ENCODE measurements at regions not wholly inside any gene's neighbourhood (a gene's known extent, or its start where the extent isn't known, plus 50 kb on each side); places are given as distances from the start of the nearest gene placed in this dataset.

DNA sequence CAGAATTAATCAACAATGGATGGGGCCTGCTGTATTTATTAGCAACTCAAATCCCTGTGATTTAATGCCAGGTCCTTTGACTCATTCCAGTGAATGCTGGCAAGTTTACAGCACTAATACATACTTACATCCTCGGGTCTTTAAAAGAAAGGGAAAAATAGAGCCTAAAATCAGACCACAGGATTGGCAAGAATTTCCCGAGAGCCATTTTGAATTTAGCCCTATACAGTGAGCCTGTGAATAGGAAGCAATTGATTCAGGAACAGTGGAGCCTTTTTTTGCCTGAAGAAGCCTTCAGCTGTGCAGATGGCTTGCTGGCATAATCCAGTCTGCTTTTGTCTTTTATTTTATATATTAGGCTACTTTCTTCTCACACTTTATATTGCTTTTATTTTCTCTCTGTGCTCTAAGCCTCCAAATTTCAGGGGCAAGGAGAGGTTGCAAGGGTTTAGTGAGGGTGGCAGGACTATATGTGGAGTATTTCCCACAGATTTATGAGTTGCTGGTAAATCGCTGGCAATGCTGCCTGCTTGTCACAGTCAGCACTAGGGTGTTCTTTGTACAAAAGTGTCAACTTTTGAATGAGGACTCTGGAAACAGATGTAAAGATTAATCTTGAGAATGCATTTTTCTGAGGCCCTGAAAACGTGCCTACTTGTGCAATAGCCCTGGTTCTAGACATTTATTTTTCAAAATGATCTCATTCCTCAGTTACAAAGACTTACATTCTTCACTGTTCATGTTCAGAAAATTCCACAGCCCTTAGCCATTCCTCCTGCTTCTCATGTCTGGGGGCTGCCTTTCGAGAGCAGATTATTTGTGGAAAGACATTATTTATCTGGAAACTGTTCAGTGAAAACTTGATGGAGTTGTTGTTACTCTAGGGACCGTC, 303.5 kb downstream of the SPRY1 start:
- peaks cover 9% of the 10 kb centered on the region for H3K27me3 Mint-ChIP-seq (ENCODE audit: low read depth)
- intact Hi-C loops (cut with micrococcal nuclease): no loop called here
- H3K4me3 Mint-ChIP-seq (ENCODE audit: low read depth): no peak overlapping the region
- no peaks in the 10 kb centered on the region for H3K4me1 Mint-ChIP-seq (ENCODE audit: low read depth)
- no peak overlapping the region for H3K27ac Mint-ChIP-seq
- H3K9me3 Mint-ChIP-seq: no peaks in the 10 kb centered on the region
- H3K36me3 Mint-ChIP-seq (ENCODE audit: low read depth): no peaks in the 10 kb centered on the region
- DNase-seq (ENCODE audit: low spot score): no peak

GRCh38 chr4:123701131-123701575, 304.6 kb downstream of the SPRY1 start:
- no peaks in the 10 kb centered on the region for H3K36me3 Mint-ChIP-seq (ENCODE audit: low read depth)
- peaks cover 6% of the 10 kb centered on the region for H3K27me3 Mint-ChIP-seq (ENCODE audit: low read depth)
- H3K9me3 Mint-ChIP-seq: no peaks in the 10 kb centered on the region
- DNase-seq (ENCODE audit: low spot score): no peak
- no peak overlapping the region for H3K4me3 Mint-ChIP-seq (ENCODE audit: low read depth)
- H3K27ac Mint-ChIP-seq: no peak overlapping the region
- intact Hi-C loops (cut with micrococcal nuclease): no loop called here
- no peaks in the 10 kb centered on the region for H3K4me1 Mint-ChIP-seq (ENCODE audit: low read depth)

DNA sequence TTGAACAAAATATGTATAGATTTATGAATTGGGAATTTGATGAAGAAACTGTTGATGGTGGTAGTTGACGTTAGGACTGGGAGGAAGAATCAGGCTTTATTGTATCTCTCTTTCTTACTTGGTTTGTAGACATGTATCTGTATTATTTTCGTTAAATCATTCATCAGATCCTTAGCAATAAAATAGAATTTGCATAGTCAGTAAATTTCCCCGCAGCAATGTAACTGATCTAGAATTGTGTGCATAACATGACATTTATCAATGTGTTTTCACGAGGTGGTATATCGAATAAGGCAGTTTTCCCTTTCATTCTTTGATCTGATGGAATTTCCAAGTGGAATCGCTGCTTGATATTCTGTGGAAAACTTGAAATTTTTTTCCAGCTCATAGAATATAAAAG, 308.8 kb downstream of the SPRY1 start:
- H3K4me3 Mint-ChIP-seq (ENCODE audit: low read depth): no peak overlapping the region

DNA sequence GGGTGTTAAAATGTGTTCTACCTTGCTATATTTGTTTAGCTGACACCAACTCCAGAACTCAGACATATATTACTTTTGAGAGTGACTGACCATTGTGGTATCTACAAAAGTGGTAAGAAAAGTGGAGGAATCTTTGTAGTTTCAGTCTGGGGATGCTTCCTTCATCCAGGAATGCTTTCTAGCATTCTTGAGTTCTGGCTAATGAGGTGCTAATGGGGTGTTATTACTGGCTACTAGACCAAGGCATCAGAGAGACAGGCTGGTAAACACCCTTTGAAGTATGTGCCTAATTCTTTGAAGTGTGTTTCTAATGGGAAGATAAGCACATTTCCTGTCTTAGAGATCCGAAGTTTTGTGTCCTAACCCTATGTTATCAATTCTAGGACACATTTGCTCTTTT, 310.4 kb downstream of the SPRY1 start:
- DNase-seq (ENCODE audit: low spot score): no peak
- no peaks in the 10 kb centered on the region for H3K36me3 Mint-ChIP-seq (ENCODE audit: low read depth)
- no peaks in the 10 kb centered on the region for H3K27me3 Mint-ChIP-seq (ENCODE audit: low read depth)
- H3K27ac Mint-ChIP-seq: no peak overlapping the region
- H3K4me3 Mint-ChIP-seq (ENCODE audit: low read depth): no peak overlapping the region
- intact Hi-C loops (cut with micrococcal nuclease): no loop called here
- no peaks in the 10 kb centered on the region for H3K4me1 Mint-ChIP-seq (ENCODE audit: low read depth)
- H3K9me3 Mint-ChIP-seq: no peaks in the 10 kb centered on the region

More for the DNA sequence above, 308.8 kb downstream of the SPRY1 start:
- intact Hi-C loops (cut with micrococcal nuclease): no loop called here
- Mint-ChIP-seq H3K27ac (no peak overlapping the region), H3K9me3 (no peaks in the 10 kb centered on the region), H3K4me1 (ENCODE audit: low read depth) (no peaks in the 10 kb centered on the region), H3K27me3 (ENCODE audit: low read depth) (peaks cover 3% of the 10 kb centered on the region), H3K36me3 (ENCODE audit: low read depth) (no peaks in the 10 kb centered on the region)
- no peak for DNase-seq (ENCODE audit: low spot score)

DNA sequence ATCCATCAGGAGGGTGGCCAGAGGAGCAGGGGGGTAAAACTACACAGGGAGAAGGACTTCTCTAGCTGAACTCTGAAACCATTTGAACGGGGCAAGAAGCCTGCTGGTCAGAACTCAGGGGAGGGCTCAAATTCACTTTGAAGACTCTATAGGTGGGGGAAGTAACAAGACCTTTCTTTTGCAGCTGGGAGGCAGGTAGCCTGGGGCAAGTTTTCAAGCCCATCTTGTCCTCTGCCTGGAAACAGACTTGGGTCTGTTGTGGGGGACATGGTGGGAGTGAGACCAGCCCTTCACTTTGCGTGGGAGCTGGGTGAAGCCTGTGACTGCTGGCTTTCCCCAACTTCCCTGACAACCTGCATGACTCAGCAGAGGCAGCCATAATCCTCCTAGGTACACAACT, 312.3 kb downstream of the SPRY1 start:
- H3K36me3 Mint-ChIP-seq (ENCODE audit: low read depth): no peaks in the 10 kb centered on the region
- H3K4me1 Mint-ChIP-seq (ENCODE audit: low read depth): no peaks in the 10 kb centered on the region
- H3K9me3 Mint-ChIP-seq: no peaks in the 10 kb centered on the region
- H3K27ac Mint-ChIP-seq: no peak overlapping the region
- H3K4me3 Mint-ChIP-seq (ENCODE audit: low read depth): no peak overlapping the region
- intact Hi-C loops (cut with micrococcal nuclease): no loop called here
- no peaks in the 10 kb centered on the region for H3K27me3 Mint-ChIP-seq (ENCODE audit: low read depth)
- DNase-seq (ENCODE audit: low spot score): no peak

GRCh38 chr4:123709336-123709735, 312.7 kb downstream of the SPRY1 start:
- H3K27me3 Mint-ChIP-seq (ENCODE audit: low read depth): no peaks in the 10 kb centered on the region
- H3K4me1 Mint-ChIP-seq (ENCODE audit: low read depth): no peaks in the 10 kb centered on the region
- intact Hi-C loops (cut with micrococcal nuclease): no loop called here
- H3K9me3 Mint-ChIP-seq: no peaks in the 10 kb centered on the region
- H3K27ac Mint-ChIP-seq: no peak overlapping the region
- no peaks in the 10 kb centered on the region for H3K36me3 Mint-ChIP-seq (ENCODE audit: low read depth)
- no peak overlapping the region for H3K4me3 Mint-ChIP-seq (ENCODE audit: low read depth)
- DNase-seq (ENCODE audit: low spot score): no peak

DNA sequence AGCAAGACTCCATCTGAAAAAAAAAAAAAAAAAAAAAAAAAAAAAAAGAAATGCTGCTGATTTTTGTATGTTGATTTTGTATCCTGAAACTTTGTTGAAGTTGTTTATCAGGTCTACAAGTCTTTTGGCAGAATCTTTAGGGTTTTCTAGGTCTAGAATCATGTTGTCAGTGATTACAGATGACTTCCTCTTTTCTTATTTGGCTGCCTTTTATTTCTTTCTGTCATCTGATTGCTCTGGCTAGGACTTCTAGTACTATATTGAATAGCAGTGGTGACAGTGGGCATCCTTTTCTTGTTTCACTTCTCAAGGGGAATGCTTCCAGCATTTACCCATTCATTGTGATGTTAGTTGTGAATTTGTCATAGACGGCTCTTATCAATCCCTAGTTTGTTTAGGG, 334.4 kb downstream of the SPRY1 start:
- Mint-ChIP-seq H3K27ac (no peak overlapping the region), H3K4me3 (ENCODE audit: low read depth) (no peak overlapping the region), H3K9me3 (no peaks in the 10 kb centered on the region), H3K27me3 (ENCODE audit: low read depth) (peaks cover 3% of the 10 kb centered on the region), H3K36me3 (ENCODE audit: low read depth) (no peaks in the 10 kb centered on the region), H3K4me1 (ENCODE audit: low read depth) (no peaks in the 10 kb centered on the region)
- intact Hi-C loops (cut with micrococcal nuclease): no loop called here
- no peak for DNase-seq (ENCODE audit: low spot score)

GRCh38 chr4:123737156-123737555, 340.6 kb downstream of the SPRY1 start:
- intact Hi-C loops (cut with micrococcal nuclease): no loop called here
- H3K27ac Mint-ChIP-seq: no peak overlapping the region
- H3K4me1 Mint-ChIP-seq (ENCODE audit: low read depth): no peaks in the 10 kb centered on the region
- DNase-seq (ENCODE audit: low spot score): no peak
- no peaks in the 10 kb centered on the region for H3K27me3 Mint-ChIP-seq (ENCODE audit: low read depth)
- no peak overlapping the region for H3K4me3 Mint-ChIP-seq (ENCODE audit: low read depth)
- H3K9me3 Mint-ChIP-seq: no peaks in the 10 kb centered on the region
- no peaks in the 10 kb centered on the region for H3K36me3 Mint-ChIP-seq (ENCODE audit: low read depth)

GRCh38 chr4:123739806-123740205, 343.2 kb downstream of the SPRY1 start:
- intact Hi-C loops (cut with micrococcal nuclease): no loop called here
- H3K4me3 Mint-ChIP-seq (ENCODE audit: low read depth): no peak overlapping the region
- no peak for DNase-seq (ENCODE audit: low spot score)

GRCh38 chr4:123740236-123740635, 343.6 kb downstream of the SPRY1 start:
- Mint-ChIP-seq H3K27ac (no peak overlapping the region), H3K4me3 (ENCODE audit: low read depth) (no peak overlapping the region), H3K4me1 (ENCODE audit: low read depth) (no peaks in the 10 kb centered on the region), H3K36me3 (ENCODE audit: low read depth) (no peaks in the 10 kb centered on the region), H3K27me3 (ENCODE audit: low read depth) (peaks cover 10% of the 10 kb centered on the region), H3K9me3 (no peaks in the 10 kb centered on the region)
- DNase-seq (ENCODE audit: low spot score): no peak
- intact Hi-C loops (cut with micrococcal nuclease): no loop called here

More at GRCh38 chr4:123739806-123740205, 343.2 kb downstream of the SPRY1 start:
- no peaks in the 10 kb centered on the region for H3K9me3 Mint-ChIP-seq
- peaks cover 7% of the 10 kb centered on the region for H3K27me3 Mint-ChIP-seq (ENCODE audit: low read depth)
- H3K27ac Mint-ChIP-seq: no peak overlapping the region
- no peaks in the 10 kb centered on the region for H3K36me3 Mint-ChIP-seq (ENCODE audit: low read depth)
- no peaks in the 10 kb centered on the region for H3K4me1 Mint-ChIP-seq (ENCODE audit: low read depth)

DNA sequence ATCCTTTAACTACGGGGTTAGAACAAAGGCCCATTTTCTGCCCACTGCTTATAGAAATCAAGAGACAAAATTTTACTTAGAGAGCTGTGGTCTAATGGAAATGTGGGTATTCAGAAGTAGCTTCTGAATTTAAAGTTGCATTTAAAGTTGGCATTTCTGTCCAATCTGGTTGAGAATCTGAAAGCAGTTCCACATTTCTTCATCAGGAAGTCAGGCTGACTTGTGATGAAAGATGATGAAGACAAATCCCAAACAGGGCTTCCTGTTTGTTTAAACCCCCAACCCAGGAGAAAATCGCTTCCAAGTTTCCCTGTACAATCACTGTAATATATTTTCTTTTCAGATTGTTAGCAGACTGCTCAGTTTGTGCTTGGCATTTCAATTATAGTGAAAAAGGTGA, 345.3 kb downstream of the SPRY1 start:
- Mint-ChIP-seq H3K4me3 (ENCODE audit: low read depth) (no peak overlapping the region), H3K9me3 (no peaks in the 10 kb centered on the region), H3K36me3 (ENCODE audit: low read depth) (no peaks in the 10 kb centered on the region), H3K27ac (no peak overlapping the region), H3K27me3 (ENCODE audit: low read depth) (peaks cover 10% of the 10 kb centered on the region), H3K4me1 (ENCODE audit: low read depth) (no peaks in the 10 kb centered on the region)
- no peak for DNase-seq (ENCODE audit: low spot score)
- intact Hi-C loops (cut with micrococcal nuclease): no loop called here

DNA sequence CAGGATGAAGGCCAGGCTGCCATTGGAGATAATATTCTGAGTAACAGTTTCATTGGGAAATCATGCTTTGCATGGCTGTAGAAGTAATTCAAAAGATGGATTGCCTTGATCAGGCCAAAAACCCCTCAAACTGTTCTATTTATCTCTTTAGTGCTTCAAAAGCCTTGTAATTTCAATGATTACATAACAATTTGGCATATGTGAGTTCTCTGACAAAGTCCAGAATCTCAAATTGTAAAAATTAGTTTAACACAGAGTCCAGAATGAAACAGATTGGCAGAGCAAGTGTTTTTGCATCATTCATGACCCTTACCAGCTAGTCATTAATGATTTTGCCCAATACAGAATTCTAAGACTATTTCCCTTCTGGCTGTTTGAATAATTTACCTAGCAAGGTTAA, 347.3 kb downstream of the SPRY1 start:
- no peaks in the 10 kb centered on the region for H3K4me1 Mint-ChIP-seq (ENCODE audit: low read depth)
- H3K27ac Mint-ChIP-seq: no peak overlapping the region
- no peak overlapping the region for H3K4me3 Mint-ChIP-seq (ENCODE audit: low read depth)
- intact Hi-C loops (cut with micrococcal nuclease): no loop called here
- H3K27me3 Mint-ChIP-seq (ENCODE audit: low read depth): peaks cover 10% of the 10 kb centered on the region
- no peak for DNase-seq (ENCODE audit: low spot score)
- H3K36me3 Mint-ChIP-seq (ENCODE audit: low read depth): no peaks in the 10 kb centered on the region
- no peaks in the 10 kb centered on the region for H3K9me3 Mint-ChIP-seq

- Mint-ChIP-seq H3K27ac (no peak overlapping the region), H3K4me3 (ENCODE audit: low read depth) (no peak overlapping the region), H3K27me3 (ENCODE audit: low read depth) (peaks cover 10% of the 10 kb centered on the region), H3K4me1 (ENCODE audit: low read depth) (no peaks in the 10 kb centered on the region), H3K9me3 (no peaks in the 10 kb centered on the region), H3K36me3 (ENCODE audit: low read depth) (no peaks in the 10 kb centered on the region)
- DNase-seq (ENCODE audit: low spot score): no peak
- intact Hi-C loops (cut with micrococcal nuclease): no loop called here
Measured at GRCh38 chr4:123744664-123745290, 348.2 kb downstream of the SPRY1 start.

Measured in activated T-helper 2 cell treated with anti-CD3 and anti-CD28 coated beads, Interferon-gamma antibody, Interleukin-2, Interleukin-4, amounts not matched to agents 10 μg/mL and 5 μg/mL and 100 μg/mL, durations not matched to agents 14 hours and 24 hours and 36 hours (primary cell).